Stimulated activated CD4-positive, alpha-beta T cell treated with anti-CD3 and anti-CD28 coated beads, Interleukin-1b, Interleukin-23, amount 100 ng/mL, for 48 hours (primary cell): ENCODE measurements at regions not wholly inside any gene's neighbourhood (a gene's known extent, or its start where the extent isn't known, plus 50 kb on each side); places are given as distances from the start of the nearest gene placed in this dataset.

ENCODE experiments used
- DNase-seq: peaks from one replicate; pipeline ENCODE4 v3.0.0-alpha.2; 2020

DNA sequence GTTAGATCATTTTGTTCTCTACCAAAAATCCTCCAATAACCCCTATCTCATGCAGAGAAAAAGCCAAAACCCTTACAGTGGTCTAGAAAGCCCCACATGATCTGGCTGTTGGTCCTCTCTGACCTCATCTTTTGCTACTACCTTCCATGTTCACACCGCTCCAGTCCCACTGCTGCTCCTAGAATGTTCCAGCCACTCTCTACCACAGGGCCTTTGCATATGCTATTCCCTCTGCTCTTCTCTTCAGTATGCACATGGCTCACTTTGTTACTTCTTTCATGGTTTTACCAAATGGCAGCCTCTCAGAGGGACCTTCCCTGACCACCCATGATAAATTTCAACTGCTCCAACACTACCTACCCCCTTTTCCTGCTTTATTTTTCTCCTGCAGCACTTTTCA lies 193.5 kb upstream of the CCDC150 start:
- DNase-seq, result no peak

DNA sequence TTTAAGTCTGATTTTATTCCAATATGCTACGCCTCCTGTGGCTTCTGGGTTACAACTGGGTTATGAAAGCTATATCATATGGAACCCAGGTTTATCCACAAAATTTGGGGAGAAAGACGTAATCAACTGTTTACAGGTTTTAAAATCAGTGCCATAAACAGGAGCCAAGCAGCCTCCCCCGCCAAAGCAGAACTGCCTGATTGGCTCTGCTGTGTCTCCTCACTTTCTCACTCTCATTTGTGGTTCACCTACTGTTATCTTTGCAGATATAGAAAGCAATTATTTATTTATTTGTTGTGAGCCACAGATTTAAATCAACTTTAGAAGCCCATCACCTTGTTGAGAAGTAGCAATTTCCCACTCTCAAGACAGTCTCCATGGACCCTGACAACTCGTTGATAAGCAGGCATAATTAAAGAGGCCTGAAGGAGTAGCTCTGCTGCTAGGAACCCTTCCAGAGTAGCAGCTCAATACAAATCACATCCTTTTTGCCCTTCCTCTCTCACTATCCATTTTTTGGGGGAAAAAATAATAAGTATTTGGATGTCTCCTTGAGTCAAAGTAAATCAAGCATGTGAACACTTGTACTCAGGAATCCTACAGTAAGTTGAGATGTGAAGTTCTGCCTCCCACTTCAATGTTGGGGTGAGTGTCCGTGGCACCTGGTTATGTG lies 191.0 kb upstream of the CCDC150 start:
- no peak for DNase-seq

DNA sequence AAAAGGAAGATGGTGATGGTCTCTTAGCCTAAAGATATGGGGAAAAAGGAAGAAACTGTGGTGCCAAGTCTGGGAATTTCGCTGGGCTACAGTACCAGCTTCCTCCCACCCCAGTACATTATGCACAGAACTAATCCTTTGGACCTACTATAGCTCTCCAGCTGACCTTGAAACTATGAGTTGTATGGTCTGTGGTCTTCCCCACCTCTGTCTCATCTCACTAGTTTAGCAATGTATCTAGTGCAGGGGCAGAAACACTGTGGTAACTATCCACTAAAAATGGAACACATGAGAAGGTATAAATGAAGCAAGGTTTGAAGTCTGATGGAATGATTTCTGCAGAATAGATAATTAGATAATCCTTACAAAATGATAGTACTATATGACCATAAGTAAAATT lies 190.4 kb upstream of the CCDC150 start:
- no peak for DNase-seq

DNA sequence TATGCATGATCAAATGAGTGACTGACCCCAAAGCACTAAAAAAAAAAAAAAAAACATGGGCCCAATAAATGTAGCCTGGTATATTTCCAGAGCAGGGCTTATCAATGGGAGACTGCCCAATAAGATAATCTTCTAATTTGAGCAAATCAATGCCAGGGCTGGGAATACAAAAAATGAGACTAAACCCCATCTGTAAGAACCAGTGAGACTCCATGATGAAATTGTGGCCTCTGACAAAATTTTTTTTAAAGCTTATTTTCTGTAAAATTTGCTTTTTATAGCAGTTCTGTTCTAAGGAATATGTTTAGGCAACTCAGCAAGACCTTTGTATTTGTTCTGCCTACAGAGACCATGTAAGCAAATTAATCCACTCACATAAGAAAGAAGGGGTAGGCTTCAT lies 186.8 kb upstream of the CCDC150 start:
- DNase-seq, result no peak

DNA sequence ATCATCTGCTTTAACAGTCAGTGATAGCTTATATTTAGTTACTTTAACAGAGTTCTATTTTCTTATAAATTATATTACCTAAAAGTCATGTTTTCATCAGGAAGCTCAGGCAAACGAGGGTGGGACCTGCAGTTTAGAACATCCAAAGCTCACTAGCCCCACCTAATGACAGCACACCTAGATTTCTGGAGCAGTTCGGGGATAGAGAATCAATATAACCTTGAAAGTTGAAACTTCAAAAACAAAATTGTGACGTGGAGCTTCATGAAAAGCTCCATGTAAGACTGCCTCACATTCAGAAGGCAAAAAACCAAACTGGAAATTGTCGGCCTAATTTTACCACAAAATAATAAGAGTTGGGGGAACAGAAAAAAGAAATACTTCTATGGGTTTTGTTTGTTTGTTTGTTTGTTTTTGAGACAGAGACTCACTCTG lies 185.9 kb upstream of the CCDC150 start:
- peak; percentile 22 for DNase-seq

DNA sequence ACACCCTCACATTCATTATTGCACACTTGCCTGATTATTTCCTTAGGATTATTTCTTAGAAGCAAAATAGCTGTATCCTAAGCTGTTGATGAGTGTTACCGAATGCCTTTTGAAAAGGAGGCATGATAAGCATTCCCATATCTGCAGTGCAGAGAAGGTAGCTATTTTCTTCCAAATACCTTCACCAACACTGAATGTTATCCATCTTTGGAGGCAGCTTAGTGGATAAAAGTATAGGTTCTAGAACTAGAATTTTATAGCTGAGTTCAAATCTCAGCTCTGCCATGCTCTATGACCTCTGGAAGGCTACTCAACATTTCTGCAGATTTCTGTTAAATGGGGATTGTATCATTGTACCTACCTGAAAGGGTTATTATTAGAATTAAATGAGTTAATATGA lies 185.0 kb upstream of the CCDC150 start:
- DNase-seq, result no peak

DNA sequence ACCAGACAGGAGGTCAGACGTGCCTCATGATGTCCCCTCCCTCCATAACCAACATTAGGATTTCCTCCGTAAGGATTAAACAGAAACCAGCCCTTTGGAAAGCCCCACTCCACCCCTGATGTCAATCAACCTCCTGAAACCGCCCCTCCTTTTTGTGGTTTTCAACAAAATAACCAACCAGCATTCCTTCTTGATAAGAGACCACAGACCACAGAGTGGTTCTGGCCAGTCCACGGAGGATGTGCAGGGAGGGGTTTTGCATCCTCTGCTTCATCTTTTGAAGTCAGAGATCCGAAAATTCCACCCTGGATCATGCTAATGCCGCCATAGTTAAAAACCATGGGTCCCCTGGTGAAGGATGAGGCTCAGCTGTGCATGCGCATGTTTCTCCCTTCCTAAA lies 180.0 kb upstream of the CCDC150 start:
- DNase-seq, result no peak

DNA sequence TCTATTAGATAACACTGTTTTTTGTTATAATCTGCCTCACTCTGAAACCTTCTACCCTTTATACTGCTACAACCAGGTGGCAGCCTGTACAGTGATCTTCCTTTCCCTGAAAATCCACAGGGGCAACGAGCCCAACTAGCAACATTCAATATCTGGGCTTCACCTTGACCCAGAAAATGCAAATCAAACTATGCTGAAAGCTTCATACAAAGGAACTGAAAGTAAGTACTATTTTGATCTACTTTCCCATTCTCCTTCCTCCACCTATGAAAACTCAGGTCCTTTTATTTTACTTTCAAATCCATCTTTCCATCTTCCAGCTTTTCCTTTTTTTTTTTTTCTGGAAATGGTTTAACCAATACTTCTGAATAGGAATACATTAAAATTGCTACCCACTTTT lies 175.8 kb upstream of the CCDC150 start:
- DNase-seq, result no peak

DNA sequence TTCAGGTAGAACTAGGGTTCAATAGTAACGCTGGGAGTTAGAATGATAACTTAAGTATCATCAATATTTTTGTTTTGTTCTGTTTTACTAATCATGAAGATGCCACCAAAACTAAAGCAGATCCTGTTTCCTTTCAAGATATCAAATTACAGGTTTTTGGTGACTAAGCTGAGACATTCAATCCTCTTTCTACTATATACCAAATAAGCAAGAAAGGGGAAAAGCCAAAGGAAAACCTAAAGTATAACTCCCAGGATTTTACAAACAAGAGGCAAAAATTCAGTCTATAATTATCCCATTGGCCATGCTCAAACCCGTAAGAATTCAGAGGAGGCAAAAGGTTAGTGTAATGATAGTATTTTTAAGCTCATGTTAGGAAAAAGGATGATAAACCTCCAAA lies 175.2 kb upstream of the CCDC150 start:
- DNase-seq, result no peak

DNA sequence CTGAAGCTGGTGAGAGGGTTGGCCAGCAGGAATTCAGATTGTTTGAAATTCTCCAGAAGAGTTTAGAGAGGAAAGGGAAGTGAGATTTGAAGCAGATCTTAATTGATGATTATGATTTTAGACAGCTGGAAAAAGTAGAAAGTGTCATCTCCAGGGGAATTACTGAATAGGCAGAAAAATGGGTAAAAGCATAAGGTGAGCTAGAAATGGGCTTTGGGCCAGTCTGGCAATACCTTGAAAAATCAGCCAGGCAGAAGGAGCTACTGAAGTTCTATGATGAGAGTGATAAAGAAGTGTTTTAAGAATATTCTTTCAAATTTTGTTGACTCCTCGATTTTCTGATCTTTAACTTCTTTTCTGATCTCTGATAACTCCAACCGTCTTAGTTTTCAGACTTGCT lies 172.9 kb upstream of the CCDC150 start:
- DNase-seq, result no peak

DNA sequence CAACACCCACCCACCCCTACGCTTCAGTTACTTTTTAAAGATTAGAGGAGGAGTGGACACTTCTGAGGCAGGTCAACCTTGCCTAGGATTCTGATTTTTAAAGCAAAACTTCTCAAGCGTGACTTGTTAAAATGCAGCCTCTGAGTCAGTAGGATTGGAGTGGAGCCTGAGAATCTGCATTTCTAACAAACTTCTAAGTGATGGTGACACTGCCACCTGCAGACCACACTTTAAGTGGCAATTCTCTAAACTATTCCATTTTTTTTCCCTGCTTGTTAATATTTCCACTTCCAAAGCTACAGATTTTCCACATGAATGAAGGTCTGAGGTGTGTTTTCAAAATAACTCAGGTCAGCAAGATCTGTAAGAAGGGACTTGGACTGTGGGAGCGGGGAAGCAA lies 171.1 kb upstream of the CCDC150 start:
- DNase-seq, result no peak

DNA sequence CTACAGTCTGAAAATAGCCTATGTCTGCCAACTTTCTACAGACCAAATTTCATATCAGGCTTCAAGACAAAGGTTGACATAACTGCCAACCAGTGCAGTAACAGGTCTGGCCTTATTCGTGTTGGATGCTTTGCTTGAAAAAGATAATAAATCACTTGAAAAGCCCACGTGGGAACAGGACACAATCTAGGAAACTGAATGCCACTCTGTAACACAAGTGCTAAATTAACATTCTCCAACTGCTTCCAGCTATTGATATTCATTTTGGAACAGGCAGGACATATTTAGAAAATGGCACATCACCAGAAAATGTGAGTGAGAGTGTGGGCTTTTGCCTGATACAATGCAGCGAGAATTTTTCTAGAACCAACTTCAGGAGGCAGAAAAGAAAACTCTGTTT lies 165.9 kb upstream of the CCDC150 start:
- no peak for DNase-seq

DNA sequence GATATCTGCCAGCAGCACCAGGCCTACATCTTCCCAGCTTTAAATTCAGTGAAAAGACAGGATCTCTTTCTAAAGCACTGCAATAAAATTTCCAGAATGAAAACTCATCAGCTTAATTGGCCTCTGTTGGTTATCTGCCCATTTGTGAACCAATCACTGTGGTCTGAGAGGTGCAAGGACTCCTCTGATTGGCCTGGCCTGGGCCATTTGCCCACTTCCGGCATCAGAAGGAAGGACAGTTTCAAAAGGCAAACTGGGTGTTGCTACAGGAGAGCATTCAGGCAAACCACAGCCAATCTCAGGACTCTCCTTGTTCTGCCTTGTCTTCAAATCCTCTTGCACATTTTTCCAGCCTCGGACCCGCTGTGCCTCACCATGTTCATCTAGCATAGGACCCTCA lies 163.9 kb upstream of the CCDC150 start:
- no peak for DNase-seq

DNA sequence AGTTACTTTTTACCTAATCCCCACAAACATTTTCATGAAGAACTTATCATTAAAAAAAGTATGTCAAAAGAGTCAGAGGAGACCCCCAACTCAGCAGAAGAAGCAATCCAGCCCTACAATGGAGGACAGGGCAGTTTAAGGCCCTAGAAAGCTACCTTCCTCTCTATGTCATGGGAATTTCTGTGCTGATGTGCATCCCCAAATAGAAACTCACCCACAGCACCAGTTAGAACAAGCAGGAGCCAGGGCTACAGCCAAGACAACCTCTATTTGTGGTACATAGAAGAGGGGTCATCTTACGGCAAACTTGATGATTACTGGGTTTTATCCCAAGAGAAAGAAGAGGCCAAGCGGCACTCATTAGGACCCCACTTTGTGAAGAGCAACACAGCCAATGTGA lies 160.9 kb upstream of the CCDC150 start:
- DNase-seq, result no peak

DNA sequence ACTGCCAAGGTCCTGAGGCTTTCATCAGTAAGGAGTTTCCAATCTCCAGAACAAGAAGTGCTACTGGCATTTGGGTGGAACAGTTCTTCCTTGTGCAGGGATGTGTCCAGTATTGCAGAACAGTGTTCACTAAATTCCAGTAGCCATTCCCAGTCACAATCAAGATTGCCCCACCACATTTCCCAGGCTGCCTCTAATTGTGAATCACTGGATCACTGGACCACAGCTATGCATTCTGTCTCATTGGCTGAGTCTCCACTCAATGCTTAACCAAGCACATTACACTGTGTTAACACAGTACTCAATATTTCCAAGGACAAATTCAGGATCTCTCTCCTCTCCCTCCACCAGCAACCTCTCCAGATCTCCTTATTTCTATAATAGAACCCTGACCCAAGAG lies 160.2 kb upstream of the CCDC150 start:
- no peak for DNase-seq

DNA sequence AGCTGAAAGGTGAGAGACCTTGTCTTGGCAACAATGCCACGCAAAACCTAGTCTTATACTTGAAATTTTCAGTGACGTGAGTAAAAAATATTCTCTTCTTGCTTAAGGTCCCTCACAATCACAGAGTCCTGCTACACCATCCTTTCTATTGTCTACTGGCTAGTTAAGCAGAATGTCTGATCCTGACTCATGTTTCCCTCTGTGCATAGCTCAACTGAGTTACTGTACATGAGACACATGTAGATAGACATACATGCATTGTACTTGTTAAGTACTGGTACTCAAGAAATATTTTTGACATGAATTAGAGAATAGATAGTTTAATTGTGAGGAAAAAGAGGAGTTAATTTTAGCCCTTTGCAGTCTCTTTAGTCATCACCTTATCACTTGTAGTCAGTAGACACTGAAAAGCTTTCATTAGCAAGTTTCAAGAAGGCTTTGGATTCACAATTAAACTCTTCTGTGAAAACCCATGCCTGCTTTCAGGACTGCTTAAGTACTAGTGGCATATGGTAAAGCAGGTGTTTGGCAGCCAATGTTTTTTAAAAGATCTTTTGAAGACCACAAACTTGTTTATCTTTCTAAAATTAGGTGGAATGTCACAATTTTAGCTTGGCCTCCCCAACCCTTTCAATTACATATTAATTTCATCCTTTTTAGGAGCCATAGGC lies 158.7 kb upstream of the CCDC150 start:
- DNase-seq, result no peak

DNA sequence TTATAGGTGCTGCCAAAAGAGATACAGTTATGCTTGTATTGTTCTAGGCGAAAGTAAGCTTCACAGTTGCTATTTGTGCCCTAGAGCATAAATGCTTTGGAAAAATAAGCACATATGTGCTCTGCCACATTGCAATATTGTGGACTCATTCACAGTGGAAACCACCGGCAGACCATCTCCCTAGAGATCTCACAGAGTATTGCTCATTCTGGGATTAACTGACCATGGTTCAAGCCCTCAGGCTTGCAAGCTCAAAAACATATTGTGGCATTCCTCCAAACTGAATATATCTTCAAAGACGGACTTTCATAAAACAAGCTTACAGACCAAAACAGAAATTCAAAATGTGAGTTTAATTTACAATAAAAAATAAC lies 158.2 kb upstream of the CCDC150 start:
- no peak for DNase-seq

DNA sequence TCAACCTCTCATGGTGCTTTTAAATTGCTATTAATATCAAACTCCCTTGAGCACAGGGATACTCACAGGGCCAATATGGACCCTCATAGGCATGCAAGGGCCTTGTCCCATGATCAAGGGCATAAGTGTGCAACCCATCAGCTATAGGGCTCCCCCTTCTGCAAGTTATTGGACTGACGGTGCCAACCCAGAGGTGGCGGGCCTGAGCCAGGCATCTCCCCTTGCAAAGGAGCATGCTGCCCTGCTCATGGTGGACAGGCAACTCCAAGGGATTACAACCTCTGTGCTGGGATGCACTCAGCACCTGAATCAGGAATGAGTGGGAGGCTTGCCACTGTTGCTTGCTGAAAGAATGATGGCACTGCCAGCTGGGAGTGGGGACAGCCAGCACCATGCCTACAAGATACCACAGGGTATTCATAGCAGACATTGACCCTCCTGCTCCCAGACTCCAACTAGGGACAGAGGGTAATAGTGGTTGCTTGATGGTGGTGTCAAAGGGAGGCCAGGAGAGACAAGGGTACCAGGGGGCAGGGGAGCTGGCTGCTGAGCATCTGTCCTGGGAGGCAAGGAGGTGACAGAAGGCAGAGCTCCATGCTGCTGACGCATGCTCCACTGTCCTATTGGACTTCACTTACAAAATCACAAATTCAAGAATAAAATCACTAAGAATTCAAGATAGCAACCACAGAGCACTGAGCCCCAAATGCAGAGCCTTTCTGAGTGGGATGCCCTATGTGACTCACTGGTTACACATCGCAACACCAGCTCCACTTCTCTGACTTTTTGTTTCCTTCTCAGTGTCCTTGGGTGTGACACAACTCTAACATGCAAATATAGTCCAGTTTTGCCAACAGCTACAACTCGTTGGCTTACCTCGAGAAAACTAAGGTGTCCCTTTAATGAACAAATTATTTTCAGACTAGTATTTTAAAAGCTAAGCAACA lies 157.1 kb upstream of the CCDC150 start:
- DNase-seq, result peak; percentile 36

DNA sequence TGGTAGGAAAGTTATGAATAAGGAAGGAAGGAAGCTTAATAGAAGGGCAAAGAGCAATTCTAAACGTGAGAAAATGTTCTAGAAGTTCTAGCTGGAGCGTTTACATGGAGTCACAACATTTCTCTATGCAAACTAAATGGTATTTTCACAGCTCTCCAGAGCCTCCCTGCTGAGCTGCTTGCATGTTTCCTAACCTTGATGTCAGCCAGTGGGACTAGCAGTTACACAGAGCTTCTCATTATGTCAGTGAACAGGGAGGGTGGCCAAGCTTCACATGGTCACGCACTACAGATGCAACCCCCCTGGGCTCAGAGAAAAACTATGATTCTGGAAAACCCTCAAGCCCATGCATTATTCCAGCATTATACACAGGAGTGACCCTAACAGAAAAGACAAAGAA lies 153.4 kb upstream of the CCDC150 start:
- no peak for DNase-seq

DNA sequence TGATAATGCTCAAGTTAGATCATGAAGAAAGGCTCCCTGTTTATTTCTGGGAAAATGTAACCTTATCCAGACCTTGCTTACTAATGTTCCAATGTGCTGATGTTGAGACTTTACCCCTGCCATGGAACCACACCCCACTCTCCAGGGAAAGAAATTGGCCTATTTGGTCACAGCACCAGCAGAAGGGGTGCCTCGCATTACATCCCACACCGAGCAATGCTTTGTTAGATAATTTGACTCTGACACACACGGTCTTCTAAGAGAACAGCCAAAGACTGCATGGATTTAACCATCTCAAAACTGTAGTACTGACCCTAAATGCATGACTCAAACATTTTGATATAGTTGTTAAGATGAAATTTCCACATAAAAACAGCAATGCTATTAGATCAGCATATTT lies 152.1 kb upstream of the CCDC150 start:
- no peak for DNase-seq

DNA sequence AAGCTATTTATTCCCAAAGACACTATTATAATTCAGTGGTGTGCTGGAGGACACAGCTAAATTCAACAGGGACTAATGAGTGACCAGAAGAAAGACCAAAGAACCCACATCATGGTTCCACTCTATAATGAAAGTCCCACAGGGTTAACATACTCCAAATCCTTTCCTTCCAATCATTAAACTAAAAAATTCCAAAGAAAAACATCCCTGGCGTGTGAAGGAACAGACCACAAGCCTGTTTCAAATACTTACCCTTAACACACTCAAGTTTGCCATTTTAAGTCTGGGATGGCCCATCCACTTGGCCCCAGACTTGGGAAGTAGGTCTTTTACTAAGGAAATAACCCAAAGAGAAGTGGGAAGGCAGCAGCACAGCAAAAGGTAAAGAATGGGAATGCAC lies 150.1 kb upstream of the CCDC150 start:
- DNase-seq, result no peak

DNA sequence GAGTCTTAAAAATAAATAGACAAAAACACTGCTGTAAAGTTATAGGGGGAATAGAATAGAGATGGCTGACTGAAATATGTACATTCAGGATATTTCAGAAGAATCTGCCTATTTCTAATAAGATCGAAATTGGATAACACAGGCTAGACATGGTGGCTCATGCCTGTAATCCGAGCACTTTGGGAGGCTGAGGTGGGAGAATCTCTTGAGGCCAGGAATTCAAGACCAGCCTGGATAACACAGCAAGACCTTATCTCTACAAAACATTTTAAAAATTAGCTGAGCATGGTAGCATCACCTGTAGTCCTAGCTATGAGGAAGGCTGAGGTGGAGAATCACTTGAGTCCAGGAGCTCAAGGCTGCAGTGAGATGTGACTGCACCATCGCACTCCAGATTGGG lies 146.6 kb upstream of the CCDC150 start:
- DNase-seq, result no peak

DNA sequence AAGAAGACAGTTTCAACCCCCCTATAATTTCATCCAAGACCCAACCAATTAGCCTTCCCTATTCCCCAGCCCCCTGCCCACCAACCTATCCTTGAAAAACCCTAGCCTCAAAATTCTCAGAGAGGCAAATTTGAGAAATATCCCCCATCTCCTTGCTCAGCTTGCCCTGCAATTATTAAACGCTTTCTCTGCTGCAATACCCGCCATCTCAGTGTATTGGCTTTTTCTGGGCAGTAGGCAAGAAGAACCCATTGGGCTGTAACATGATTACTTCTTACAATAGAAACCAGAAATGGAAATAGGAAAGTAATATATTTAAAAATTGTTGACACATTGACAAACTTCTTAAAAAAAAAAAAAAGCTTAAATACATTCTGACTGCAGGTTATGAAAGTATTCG lies 140.6 kb upstream of the CCDC150 start:
- DNase-seq, result no peak

DNA sequence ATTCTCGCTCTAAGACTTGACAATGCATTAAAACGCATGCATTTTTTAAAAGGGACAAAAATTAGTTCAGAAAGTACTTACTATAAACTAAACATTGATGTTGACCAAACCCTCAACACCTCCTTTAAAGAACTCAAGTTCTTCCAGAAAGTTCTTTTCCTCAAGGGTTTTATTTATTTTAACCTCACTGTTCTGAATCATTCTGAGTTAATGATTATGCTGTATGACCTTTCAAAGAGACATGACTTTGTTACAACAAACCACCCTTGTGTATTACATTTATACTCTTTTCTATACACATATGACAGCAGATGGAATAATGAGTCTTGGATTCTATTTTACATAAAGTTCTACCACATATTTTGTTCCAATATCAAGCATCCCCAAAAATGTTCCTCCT lies 139.8 kb upstream of the CCDC150 start:
- no peak for DNase-seq
